ENCODE measurements at regions not wholly inside any gene's neighbourhood (a gene's known extent, or its start where the extent isn't known, plus 50 kb on each side); places are given as distances from the start of the nearest gene placed in this dataset.
"Not testable (repeated sequence)": the region's sequence is repeated elsewhere in the genome, so short reads cannot be mapped to it uniquely, and the experiment has no call there.

GRCh38 chr14:19172745-19173144 is 205.5 kb downstream of the POTEM start:
- not testable (repeated sequence) for DNase-seq (ENCODE audit: low spot score)

GRCh38 chr14:19173188-19173587 is 206.0 kb downstream of the POTEM start:
- not testable (repeated sequence) for DNase-seq (ENCODE audit: low spot score)

- not testable (repeated sequence) for DNase-seq (ENCODE audit: low spot score)
Measured at GRCh38 chr14:19177435-19177834, 210.2 kb downstream of the POTEM start.

DNA sequence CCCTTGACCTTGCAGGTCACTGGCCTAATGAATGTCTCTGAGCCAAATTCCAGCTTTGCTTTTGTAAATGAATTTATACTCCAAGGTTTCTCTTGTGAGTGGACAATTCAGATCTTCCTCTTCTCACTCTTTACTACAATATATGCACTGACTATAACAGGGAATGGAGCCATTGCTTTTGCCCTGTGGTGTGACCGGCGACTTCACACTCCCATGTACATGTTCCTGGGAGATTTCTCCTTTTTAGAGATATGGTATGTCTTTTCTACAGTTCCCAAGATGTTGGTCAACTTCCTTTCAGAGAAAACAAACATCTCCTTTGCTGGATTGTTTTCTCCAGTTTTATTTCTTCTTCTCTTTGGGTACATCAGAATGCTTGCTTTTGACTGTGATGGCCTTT is 213.1 kb downstream of the POTEM start:
- DNase-seq (ENCODE audit: low spot score), result not testable (repeated sequence)

DNA sequence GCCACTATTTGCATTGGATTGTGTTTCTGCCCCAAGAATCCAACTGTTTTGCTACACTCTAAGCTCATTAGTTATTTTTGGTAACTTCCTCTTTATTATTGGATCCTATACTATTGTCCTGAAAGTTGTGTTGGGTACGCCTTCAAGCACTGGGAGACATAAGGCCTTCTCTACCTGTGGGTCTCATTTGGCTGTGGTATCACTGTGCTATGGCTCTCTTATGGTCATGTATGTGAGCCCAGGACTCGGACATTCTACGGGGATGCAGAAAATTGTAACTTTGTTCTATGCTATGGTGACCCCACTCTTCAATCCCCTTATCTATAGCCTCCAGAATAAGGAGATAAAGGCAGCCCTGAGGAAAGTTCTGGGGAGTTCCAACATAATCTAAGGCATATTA is 213.6 kb downstream of the POTEM start:
- DNase-seq (ENCODE audit: low spot score), result not testable (repeated sequence)

GRCh38 chr14:19195146-19195545 is 227.9 kb downstream of the POTEM start:
- not testable (repeated sequence) for DNase-seq (ENCODE audit: low spot score)

DNA sequence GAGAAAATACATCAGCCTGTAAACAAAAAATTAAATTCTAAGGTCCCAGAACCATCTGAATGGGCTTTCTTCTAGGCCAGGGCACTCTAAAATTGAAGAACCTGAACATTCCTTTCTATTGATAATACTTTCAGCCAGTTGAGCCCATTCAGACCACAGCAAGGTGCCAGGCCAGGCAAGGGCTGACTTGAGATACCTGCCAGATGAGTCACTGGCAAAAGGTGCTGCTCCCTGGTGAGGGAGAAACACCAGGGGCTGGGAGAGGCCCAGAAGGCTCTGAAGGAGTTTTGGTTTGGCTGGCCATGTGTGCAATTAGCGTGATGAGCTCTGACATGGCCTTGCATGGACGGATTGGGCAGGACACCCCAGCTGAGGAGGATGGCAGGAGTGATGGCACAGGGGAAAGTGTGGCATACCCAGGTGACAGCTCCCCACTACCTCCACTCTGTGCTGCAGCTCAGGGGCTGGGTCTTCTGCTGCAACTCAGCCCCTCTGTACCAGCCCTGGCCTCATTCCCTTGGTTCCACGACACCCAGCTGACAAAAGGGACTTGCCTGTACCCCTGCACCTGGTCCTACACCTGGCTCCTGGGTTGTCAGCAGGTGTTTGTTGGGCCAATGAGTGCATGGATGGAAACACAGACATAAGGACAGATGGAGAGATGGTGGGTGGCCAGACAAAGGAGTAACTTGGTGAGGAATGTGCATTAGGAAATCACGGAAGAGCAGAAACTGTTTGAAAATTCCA is 230.4 kb downstream of the POTEM start:
- DNase-seq (ENCODE audit: low spot score), result not testable (repeated sequence)

DNA sequence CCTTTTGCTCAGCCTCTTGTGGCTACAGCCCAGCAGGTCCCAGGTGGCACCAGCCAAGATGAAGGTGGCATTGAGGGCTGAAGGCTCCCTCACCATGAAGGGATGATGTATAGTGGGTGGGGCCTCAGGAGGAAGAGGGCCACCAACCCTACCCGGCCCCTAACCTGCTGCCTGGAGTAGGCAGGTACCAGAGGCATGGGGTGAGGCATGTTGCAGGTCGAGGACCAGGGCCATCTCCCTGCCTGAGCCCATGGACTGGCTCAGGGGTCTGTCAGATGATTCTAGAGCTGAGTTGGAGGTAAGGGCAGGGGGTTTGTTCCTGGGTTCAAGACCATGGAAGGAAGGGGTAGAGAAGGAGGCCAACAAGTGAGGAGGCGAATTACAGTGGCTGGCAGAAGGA is 231.1 kb downstream of the POTEM start:
- not testable (repeated sequence) for DNase-seq (ENCODE audit: low spot score)

- DNase-seq (ENCODE audit: low spot score), result not testable (repeated sequence)
Measured at GRCh38 chr14:19201394-19202052, 232.6 kb downstream of the POTEG start.

DNA sequence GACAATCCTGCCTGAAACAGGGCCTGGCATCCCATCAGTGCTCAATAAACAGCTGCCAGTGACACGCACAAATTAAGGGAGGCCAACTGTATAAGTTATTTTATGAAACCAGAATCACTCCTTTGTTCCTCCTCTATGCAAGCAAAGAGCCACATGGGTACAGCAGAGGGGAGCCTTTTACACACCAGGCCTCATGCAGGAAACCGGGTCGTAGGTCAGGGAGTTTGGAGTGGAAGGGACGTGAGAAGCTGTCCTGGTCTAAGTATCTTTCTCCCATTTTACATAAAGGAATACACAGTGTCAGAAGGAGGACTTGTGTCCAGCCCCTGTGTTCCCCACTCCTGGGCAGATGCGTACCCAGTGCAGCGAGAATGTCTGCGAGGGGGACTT is 232.1 kb downstream of the POTEG start:
- not testable (repeated sequence) for DNase-seq (ENCODE audit: low spot score)

GRCh38 chr14:19203250-19203972 is 230.7 kb downstream of the POTEG start:
- DNase-seq (ENCODE audit: low spot score), result not testable (repeated sequence)

GRCh38 chr14:19204827-19205226 is 229.3 kb downstream of the POTEG start:
- not testable (repeated sequence) for DNase-seq (ENCODE audit: low spot score)

GRCh38 chr14:19216480-19216879 is 217.7 kb downstream of the POTEG start:
- not testable (repeated sequence) for DNase-seq (ENCODE audit: low spot score)

- DNase-seq (ENCODE audit: low spot score), result not testable (repeated sequence)
Measured at GRCh38 chr14:19219423-19219822, 214.7 kb downstream of the POTEG start.

DNA sequence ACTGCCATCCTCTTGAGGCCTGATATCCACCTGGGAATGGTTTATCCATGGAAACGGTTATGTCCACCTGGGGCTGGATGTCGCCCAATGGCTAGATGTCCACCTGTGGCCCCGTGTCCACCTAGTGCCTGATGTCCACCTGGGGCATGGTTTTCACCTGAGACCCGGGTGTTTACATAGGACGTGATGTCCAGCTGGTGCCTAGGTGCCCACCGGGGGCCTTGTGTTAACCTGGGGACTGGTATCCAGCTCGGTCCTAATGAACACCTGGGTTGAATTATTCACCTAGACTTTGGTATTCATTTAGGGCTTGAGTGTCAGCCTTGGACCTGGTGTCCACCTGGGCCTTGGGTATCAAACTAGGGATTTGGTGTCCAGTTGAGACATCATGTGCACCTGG is 202.7 kb downstream of the POTEG start:
- DNase-seq (ENCODE audit: low spot score), result not testable (repeated sequence)

- DNase-seq (ENCODE audit: low spot score), result not testable (repeated sequence)
Measured at GRCh38 chr14:19234059-19234458, 200.1 kb downstream of the POTEG start.

- not testable (repeated sequence) for DNase-seq (ENCODE audit: low spot score)
Measured at GRCh38 chr14:19237656-19238055, 196.5 kb downstream of the POTEG start.

DNA sequence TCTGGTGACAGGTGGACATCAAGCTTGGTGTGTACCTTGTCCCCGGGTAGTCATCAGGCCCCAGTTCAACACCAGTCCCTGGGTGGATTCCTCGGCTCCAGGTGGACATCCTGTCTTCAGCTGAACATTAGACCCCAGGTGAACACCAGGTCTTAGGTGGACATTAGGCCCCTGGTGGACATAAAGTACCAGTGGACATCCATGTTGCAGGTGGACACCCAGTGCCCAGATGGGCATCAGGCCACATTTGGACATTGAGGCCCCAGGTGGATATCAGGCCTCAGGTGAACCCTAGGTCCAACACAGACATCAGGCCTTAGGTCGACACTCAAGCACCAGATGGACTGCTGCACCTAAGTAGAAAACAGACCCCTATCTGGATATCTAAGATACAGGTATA is 195.6 kb downstream of the POTEG start:
- not testable (repeated sequence) for DNase-seq (ENCODE audit: low spot score)

DNA sequence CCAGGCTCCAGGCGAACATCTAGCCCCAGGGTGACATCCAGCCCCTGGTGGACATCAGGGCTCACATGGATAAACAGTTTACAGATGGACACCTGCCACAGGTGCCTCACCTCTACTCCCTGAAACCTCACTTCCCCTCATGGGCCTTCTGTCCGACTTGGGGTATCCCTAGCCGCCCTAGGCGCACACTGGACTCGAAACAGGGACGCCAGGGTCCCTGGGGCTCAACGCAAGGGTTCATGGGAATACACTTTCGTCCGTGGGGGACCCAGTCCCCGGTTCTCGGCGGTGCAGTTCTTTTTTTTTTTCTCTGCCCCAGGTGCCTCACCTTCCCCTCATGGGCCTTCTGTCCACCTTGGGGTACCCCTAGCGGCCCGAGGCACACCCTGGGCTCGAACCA is 194.2 kb downstream of the POTEG start:
- DNase-seq (ENCODE audit: low spot score), result not testable (repeated sequence)

GRCh38 chr14:19240387-19240786 is 193.8 kb downstream of the POTEG start:
- not testable (repeated sequence) for DNase-seq (ENCODE audit: low spot score)

DNA sequence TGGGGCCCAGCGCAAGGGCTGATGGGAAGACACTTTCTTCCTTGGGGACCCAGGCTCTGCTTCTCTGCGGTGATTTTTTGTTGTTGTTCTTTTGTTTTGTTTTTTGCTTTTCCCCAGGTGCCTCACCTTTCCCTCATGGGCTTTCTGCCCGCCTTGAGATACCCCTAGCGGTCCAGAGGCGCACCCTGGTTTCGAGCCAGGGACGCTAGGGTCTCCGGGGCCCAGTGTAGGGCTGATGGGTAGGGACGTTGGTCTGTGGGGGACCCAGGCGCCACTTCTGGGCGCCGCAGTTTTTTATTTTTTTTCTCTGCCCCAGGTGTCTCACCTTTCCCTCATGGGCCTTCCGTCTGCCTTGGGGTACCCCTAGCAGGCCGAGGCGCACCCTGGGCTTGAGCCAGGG is 192.7 kb downstream of the POTEG start:
- not testable (repeated sequence) for DNase-seq (ENCODE audit: low spot score)

DNA sequence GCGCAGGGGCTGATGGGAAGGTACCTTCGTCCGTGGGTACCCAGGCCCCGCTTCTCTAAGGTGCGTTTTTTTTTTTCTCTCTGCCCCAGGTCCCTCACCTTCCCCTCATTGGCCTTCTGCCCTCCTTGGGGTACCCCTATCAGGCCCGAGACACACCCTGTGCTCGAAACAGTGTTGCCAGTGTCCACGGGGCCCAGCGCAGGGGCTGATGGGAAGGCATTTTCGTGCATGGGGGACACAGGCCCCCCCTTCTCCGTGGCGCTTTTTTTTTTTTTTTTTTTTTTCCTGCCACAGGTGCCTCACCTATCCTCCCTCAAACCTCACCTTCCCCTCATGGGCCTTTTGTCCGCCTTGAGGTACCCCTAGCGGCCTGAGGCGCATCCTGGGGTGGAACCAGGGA is 191.6 kb downstream of the POTEG start:
- not testable (repeated sequence) for DNase-seq (ENCODE audit: low spot score)

DNA sequence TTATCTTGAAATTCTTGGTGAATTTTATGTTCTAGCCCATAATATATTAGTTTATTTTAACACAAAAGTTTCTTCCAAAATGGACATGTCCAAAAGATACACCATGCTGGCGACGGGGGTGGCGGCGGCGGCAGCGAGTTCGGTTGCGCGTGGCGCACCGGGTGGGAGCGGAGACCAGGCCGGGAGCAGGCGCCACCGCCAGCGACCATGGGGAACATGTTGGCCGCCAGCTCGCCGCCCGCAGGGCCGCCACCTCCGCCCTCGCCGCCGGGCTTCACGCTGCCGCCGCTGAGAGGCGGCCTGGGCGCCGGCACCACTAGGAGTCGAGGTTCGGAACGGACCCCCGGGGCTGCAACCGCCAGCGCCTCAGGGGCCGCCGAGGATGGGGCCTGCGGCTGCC is 167.2 kb downstream of the POTEG start:
- DNase-seq (ENCODE audit: low spot score), result not testable (repeated sequence)

All from SW480 (cell line).